Activated naive CD4-positive, alpha-beta T cell treated with anti-CD3 and anti-CD28 coated beads, Interleukin-2, amount 50 U/mL, for 16 hours (primary cell): ENCODE measurements at regions not wholly inside any gene's neighbourhood (a gene's known extent, or its start where the extent isn't known, plus 50 kb on each side); places are given as distances from the start of the nearest gene placed in this dataset.

Experiments used
- DNase-seq: peaks from one replicate; pipeline ENCODE4 v3.0.0-alpha.2; 2020

GRCh38 chr20:37596890-37597536 is 69.3 kb upstream of the BLCAP start:
- DNase-seq = no peak

GRCh38 chr20:37596168-37596567 is 68.5 kb upstream of the BLCAP start:
- no peak for DNase-seq

- no peak for DNase-seq
Observed at GRCh38 chr20:37593710-37594109, 66.0 kb upstream of the BLCAP start.

GRCh38 chr20:37590938-37591490 is 63.3 kb upstream of the BLCAP start:
- DNase-seq = no peak

- DNase-seq = no peak
Observed at GRCh38 chr20:37586078-37586477, 58.4 kb upstream of the BLCAP start.

- DNase-seq = no peak
Observed at GRCh38 chr20:37584238-37584807, 56.6 kb upstream of the BLCAP start.

- no peak for DNase-seq
Observed at GRCh38 chr20:37581246-37581645, 53.6 kb upstream of the BLCAP start.

- DNase-seq = no peak
Observed at GRCh38 chr20:37580069-37580468, 52.4 kb upstream of the BLCAP start.

- DNase-seq = no peak
Observed at GRCh38 chr20:37579106-37579505, 51.4 kb upstream of the BLCAP start.

- DNase-seq = no peak
Observed at GRCh38 chr20:37577981-37578380, 50.3 kb upstream of the BLCAP start.
